ENCODE measurements at regions not wholly inside any gene's neighbourhood (a gene's known extent, or its start where the extent isn't known, plus 50 kb on each side); places are given as distances from the start of the nearest gene placed in this dataset.

DNA sequence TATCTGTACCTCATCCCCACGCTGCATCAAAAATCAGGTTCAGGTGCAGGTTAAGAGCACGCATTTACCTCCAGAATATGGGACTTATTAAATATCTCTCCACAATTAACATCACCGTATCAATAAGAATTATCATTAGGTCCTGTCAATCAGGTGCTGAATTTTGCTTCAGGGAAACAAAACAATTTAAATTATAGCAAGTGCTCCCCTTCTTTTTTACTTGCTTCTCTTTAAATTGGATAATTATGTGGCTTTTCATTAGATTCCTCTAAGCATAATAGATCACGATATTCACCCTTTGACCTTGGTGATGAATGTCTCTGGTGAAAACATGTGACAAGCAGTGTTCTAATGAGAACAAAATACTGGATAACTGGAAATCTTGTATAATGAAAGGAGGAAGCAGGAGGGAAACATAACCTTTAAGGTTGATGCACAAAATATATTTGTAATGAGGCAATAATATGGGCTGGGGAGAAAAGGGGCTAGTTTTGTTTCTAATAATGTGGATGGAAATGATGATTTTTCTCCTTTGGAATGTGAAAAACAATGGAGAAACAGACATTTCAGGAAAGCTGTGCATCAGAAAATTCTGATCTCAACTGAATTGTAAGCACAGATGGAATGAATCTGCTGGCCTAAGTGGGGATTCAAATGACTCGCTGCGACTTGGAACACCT is 166.9 kb downstream of the SNX10 start:
- no peak for DNase-seq (ENCODE audit: low spot score)

DNA sequence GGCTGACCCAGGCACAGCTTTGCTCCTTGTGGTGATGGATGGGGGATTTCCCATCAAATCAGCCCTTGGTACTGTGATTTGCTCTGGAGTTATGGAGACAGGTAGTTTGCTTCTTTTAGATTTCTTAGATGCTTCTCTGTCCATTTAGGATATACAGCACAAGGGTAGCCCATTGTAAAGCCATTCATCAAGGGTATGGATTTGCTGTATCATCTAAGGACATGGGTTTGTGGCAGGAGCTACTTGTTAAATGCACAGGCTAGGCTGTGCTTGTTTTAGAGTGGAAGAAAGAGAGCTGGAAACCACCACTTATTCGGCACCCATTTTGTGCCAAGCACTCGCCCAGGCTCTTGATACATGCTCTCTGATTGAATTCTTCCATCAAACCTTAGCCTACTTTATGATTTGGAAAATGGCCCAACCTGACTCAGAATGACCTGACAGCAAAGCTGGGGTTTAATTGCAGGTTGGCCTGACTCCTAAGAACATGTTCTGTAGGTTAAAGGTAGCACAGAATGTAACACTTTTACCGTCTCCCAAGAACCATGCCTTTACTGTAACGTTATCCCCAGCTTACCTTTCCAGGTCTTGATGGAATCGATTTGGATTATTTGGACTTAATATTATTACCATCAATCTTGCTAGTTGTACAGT is 168.0 kb downstream of the SNX10 start:
- DNase-seq (ENCODE audit: low spot score), result no peak

DNA sequence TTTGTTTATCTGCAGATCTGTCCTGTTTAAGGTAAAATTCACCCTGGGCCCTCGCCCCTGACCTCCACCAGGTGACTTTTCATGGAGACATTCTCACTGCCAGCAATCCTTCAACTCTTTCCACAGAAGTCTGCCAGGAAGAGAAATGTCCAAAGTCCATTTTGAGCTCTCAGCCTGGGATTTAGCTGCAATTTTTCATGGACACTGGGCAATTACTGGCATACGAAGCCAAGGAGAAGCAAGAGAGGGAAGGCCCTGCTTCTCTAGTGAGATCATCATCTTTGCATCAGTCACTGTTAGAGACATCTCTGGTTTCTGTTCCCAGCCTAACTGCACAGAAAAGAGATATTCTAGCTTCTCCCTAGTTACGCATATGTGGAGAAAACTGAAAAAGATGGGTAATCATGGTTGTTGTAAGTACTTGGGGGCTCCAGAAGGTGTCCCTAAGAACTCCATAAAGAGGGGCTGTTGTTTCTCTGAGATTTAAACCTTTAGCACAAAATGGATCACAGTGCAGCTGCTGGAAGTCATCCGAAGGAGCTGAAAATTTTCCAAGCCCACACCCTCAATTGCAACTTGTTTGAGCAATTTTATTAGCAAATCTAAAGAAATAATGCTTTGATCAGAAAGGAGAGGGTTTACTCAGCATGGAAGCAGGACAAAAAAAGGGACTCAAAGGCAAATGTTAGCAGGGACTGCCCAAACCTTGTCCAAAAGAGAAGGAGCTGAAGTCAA is 168.9 kb downstream of the SNX10 start:
- no peak for DNase-seq (ENCODE audit: low spot score)

DNA sequence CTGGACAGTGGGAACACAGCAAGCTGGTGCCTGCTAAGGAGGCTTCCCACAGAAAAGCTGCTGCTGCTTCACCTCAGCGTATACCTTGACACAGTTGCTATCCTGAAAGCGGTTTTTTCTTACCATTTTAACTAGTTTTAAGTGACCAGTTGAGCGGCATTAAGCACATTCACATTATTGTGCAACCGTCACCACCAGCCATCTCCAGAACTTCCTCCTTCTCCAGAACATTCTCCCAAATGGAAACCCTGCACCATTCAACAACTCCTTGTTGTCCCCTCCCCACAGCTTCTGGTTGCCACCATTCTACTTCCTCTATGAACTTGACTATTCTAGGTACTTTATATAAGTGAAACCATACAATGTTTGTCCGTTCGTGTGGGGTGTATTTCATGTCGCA is 169.9 kb downstream of the SNX10 start:
- no peak for DNase-seq (ENCODE audit: low spot score)

DNA sequence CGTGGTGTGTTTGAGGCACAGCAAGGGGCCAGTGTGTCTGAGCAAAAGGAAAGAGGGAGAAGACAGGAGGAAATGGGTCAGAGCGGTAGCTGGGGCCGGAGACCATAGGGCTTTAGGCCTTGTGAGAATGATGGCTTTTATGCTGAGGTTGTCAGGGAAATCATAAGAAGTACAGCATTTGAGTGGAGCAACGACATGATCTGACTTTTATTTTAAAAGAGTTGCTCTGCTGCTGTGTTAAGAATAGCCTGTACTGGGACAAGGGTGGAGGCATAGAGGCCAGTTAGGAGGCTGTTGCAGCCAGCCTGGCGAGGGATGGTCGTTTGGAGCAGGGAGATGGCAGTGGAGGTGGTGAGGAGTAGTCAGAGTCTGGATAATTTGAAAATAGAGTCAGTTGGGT is 174.3 kb downstream of the SNX10 start:
- no peak for DNase-seq (ENCODE audit: low spot score)

DNA sequence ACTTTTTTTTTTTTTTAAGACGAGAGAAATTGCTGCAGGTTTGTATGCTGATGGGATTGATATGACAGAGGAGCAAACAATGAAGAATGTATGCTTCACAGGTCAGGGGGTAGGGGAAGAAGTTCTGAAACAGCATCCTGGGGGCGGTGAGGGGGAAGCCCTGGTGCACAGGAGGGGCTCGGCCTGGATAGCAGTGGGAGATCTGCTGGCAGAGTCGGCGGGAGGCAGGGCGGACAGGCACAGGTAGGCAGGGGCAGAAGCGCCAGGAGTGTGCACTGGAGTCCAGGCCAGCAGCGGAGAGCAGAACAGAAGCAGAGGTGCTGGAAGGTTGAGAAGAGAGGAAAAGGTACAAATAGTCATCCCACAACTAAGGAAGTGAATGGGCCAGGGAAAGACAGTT is 175.4 kb downstream of the SNX10 start:
- no peak for DNase-seq (ENCODE audit: low spot score)

DNA sequence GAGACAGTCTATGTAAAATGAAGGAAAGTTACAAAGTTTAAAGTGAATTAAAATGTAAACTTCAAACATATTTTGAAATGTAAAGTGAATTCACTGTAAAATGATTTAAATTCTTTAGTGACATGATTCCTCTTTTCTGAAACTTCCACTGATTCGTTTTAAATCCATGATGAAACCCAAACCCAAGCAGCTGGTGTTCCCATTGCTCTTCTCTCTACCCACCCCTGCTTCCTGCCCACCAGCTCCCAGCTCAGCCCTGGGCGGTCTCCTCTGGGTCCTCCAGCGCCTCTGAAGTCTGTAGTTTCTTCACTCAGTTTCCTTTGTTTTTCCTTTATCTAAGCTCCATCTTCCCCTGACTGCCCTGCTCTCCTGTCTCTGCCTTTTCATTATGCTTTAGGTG is 175.9 kb downstream of the SNX10 start:
- DNase-seq (ENCODE audit: low spot score), result no peak

DNA sequence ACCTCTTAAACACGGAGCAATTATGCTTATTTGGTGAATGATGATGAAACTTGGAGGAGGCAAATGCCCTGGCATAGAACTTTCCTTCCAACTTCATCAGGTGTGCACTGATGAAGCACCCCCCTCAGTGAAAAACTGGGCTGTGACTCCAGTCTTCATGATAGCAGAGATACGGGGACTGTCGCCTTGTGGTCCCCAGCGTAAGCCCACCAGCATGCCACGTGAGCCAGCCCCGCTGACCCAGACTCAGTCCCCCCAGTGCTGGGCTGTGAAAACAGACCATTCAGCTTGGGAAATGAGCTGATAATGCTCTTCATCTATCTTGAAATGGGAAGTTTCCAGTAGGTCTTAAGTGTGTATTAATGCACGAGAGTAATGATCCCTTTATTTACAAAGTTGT is 177.0 kb downstream of the SNX10 start:
- no peak for DNase-seq (ENCODE audit: low spot score)

DNA sequence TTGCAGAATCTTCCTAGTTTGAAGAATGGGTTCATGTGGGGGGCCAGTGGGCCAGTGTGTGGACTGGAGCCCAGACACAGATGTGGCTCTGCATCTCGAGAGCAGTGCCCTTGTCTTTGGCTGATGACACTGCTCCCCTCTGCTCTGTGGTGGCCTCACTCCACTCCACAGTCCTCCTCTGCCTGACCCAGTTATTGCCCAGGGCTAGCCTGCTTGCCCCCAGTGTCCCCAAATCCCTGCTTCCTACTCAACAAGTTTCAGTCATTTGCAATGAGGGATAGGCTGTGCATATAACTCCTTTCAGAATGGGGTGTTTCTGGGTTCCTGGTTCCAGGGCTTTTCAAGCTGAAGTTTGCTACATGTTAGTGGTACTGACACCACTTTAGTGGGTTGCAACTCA is 177.5 kb downstream of the SNX10 start:
- DNase-seq (ENCODE audit: low spot score), result no peak

DNA sequence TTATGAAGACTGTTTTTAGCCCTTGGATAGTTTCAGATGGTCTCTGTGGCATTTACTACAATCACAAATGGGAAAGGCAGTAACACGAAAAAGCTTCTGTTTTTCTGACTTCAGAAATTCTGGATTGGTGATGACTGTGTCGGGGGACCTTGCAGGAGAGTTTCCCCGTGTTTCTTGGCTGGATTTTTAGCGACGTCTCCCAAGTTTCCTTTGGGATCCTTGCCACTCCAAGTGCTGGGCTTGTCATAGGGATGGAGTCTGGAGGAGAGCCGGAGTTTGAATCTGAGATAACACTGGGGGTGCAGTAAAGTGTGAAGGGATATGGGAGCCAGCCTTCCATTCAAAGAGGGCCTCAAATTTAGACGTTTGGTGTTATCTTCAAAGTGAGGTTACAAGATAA is 179.0 kb downstream of the SNX10 start:
- no peak for DNase-seq (ENCODE audit: low spot score)

DNA sequence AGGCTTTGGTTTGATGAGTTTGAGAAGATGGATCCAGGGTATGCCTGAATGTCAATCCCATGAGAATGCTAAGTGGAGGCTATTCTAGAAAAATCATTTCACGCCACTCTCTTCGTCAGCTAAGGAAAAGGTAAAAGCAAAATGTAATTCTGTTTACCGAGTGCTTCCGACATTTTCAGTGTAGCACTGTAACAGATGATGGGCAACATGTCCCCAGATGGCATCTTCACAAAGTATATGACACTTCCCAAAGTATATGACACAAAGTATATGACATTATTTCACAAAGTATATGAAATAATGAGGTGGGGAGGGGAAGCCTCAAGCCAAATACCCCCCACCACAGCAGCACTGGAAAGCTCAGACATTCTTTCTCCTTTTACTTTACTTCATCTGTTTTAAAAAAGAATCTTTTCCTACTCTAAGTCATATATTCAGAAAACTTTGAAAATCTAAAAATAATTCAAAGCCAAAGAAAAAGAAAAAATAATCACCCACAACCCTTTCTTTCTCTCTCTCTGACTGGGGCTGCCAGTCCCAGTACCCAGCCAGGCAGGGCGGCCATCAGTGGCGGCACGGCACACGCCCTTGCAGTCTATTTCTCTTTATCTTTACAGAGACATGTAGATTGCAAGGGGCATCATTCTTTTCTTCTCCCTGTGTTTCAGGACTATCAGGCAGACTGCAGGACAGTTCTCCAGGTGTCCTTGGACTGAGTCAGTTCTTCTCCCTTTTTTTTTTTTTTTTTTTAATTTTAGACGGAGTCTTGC is 179.8 kb downstream of the SNX10 start:
- no peak for DNase-seq (ENCODE audit: low spot score)

DNA sequence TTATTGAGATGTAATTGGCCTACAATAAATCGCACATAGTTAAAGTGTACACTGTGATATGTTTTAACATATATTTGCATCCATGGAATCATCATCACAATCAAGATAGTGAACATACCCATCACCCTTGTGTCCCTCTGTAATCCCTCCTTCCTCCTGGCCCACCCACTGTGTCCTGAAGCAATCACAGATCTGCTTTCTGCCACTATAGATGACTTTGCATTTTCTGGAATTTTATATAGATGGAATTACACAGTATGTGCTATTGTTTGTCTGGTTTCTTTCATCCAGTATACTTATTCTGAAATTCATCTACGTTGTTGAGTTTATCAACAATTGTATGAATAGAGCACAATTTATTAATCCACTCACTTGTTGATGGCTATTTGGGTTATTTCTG is 181.3 kb downstream of the SNX10 start:
- no peak for DNase-seq (ENCODE audit: low spot score)

DNA sequence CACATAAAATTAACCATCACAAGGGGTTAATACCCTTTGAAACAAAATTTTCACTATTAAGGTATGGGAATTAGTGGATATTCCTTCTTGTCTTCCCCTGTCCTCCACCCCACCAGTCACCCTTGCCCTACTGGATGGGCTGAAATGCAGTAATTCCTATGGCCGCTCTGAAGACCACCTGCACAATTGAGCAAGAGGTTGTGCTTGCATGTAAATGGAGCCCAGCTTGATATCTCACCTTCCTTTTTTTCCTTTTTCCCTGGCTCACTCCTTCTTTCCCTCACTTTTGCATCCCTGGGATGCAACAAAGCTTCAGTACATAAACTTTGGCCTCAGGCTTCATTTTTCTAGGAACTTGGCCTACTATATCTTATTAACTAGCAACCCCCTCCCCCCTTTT is 184.6 kb downstream of the SNX10 start:
- no peak for DNase-seq (ENCODE audit: low spot score)

DNA sequence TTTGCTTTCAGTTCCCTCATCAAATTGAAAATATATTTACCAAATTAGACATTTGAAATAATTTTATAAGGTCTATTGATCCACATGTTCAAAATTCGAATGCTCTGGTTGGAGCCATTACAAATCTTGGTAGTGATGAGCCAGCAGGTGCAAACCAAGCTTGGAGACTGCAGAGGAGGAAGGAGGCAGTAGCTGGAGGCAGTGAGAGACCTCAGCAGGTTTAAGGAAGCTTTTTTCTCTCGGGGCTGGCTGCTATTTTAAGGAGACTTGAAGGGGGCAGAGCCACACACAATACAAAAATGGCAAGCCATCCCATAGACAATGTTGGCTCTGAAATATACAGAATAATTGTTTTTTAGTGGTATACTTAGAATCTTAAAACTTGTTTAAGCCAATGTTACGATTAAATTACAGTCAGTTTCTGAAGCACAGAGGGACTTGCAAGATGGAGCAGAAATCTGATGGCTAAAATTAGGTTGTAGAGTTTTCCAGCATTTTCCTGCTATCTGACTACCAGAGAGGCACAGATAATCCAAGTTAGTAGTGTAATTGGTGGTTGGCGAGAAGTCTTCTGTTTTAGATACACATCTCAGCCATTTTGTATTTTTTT is 185.8 kb downstream of the SNX10 start:
- DNase-seq (ENCODE audit: low spot score), result no peak

DNA sequence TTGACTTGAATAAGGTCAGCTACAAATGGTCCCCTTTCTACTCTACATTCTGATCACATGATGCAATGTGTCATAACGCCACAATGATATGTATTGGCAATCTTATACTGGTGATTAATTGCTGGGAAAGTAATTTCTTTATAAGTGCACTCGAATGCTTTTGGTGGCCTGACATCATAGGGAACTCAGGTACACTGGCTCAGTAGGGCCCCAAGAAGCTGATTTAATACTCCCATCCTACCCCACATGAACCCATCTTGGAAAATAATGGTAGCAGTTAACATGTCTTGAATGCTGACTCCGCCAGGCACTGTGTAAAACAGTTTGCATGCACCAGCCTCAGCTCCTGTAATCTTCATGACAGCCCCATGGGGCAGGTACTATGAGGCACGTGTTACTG is 186.9 kb downstream of the SNX10 start:
- no peak for DNase-seq (ENCODE audit: low spot score)

DNA sequence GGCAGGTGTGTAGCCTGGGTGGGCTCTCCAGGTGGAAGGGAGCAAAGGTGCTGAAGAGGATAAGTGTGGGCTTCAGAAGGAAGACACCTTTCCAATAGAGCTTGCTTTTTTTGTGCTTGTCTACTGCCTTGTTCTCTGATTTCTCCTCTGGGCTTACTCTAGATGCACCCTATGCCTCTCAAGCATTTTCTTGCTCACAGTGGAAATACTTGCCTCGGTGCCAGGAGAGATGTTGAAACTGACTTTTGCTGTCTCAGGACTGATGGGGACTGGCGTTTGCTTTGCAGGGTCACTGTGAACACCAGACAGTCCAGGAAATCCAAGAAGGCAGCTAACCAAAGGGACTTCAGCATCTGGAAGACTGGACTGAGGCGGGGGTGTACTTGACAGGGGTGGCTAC is 187.9 kb downstream of the SNX10 start:
- no peak for DNase-seq (ENCODE audit: low spot score)

DNA sequence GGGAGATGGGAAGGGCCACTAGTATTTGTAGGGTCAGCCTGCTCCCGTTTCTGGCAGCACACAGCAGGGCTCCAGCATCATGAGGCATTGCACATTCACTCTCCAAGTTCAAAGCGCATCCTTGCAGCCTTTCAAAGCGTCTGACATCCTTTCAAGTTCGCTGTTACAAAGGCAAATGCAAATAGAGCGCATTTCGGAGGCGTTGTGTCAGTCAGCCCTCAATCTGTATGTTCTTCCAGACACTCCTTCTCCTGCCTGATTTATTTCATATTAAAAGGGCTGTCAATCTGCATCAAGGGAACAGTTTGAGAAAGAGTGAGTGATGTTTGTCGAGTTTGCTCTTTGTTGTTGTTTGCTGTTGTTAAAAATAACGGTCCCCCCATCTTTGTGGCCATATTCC is 188.5 kb downstream of the SNX10 start:
- no peak for DNase-seq (ENCODE audit: low spot score)

DNA sequence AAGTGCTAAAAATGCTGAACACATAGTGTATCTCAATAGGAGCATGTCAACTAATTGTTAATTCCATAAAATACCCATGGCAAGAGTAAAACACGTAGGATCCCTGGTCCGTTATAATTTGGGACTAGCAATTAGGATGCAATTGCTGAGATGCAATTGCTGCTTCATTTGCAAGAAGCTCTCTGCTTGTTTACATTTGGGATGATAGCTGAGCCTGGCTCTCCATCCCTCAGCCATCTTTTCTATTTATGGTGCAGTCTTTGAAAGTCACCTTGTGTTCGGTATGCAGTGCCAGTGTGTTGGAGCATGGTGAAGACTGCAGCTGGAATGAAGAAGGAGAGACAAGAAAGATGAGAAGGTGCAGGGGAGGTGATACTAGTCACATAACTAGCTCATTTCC is 191.3 kb downstream of the SNX10 start:
- DNase-seq (ENCODE audit: low spot score), result no peak

DNA sequence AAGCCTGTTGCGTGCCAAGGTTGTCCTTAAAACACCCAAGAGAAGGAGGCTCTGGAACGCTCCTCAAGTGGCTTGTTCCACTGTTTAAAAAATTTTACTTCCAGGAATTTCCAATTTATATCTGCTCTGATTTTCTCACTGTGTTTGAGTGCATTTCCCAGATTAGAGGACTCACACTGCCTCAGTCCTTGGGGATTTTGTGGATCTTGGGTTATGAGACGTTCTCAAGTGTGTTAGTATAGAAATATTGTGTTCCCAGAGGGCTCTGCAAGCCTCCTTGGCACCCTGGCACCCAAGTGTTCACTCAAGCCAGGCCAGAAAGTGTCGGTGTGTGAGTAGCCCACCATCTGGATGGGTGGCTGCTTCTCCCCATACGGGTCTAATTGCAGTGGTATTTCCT is 192.2 kb downstream of the SNX10 start:
- no peak for DNase-seq (ENCODE audit: low spot score)

DNA sequence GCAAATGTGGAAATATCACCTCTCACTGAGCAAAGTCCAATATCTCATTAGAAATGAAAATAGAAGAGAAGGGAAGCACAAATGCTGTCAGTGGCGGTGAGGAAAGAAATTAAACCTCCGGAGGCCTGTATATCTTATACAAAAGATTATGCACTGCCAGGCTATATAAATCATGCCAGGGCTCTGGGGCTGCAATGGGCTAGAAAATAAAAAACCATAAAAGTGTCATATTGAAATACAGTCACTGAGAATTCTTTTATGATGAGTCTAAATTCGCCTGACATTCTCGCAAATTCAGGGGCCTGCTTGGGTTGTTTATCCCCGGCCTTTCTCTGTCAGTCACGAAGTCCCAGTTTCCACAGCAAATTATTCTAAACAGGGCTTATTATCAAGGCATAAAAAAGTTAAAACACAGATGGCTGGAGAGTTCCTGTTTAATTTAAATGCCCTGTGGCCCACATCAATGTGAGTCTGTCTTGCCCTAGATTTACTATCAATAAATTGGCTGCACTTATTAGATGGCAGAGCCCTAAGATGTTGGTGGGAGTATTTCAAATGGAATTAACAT is 193.8 kb downstream of the SNX10 start:
- DNase-seq (ENCODE audit: low spot score), result no peak

DNA sequence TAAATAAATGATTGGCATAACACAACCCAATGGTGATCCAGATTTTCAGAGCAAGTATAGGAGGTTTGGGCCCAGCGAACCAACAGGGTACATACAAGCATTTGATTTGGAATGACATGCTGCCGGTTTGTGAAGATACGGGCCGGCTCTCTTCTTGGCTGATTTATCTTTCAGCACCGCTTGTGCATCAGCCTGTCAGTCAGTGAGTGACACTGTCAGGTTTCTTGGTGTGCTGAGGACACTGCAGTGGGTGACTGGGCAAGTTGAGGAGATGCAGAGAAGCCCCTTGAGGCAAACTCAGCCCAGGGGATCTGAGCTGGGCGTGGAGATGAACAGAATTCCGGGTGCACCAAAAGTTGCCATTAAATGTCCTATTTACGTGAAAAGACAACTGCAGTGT is 194.5 kb downstream of the SNX10 start:
- no peak for DNase-seq (ENCODE audit: low spot score)
